Natural killer cell (primary cell): ENCODE measurements at regions not wholly inside any gene's neighbourhood (a gene's known extent, or its start where the extent isn't known, plus 50 kb on each side); places are given as distances from the start of the nearest gene placed in this dataset.

ENCODE experiments used
- ATAC-seq, 3 donors: fragments of 150-1000 bp in 2 of 3; fragments of 200-7000 bp in 1 of 3; cut with Tn5 transposase; 1 replicate in 1 of 3; 2 replicates in 2 of 3; pipeline ENCODE4 v1.10.0; 2021; ENCODE audit warnings: mild to moderate bottlenecking in 2 of 3, moderate library complexity in 2 of 3
- DNase-seq, 2 donors: peaks; one replicate each; pipeline versions ENCODE4 v3.0.0 to v3.0.0-alpha.2; 2013 to 2021; ENCODE audit warnings: mixed read lengths in 1 of 2
- H3K27ac ChIP-seq: one replicate; pipeline ENCODE4 v1.5.1; 2013; ENCODE audit warnings: mild to moderate bottlenecking, low read length
- H3K27me3 ChIP-seq: one replicate; pipeline ENCODE4 v1.6.1; 2013; ENCODE audit warnings: low read length; ENCODE audit not compliant: control insufficient read depth, insufficient read depth
- H3K36me3 ChIP-seq: one replicate; pipeline ENCODE4 v1.6.1; 2013; ENCODE audit warnings: low read length; ENCODE audit not compliant: control insufficient read depth, insufficient read depth
- H3K4me1 ChIP-seq: one replicate; pipeline ENCODE4 v1.6.1; 2013; ENCODE audit warnings: low read length; ENCODE audit not compliant: control insufficient read depth, insufficient read depth
- H3K4me3 ChIP-seq: one replicate; pipeline ENCODE4 v1.5.1; 2013; ENCODE audit warnings: low read length
- H3K9me3 ChIP-seq: one replicate; pipeline ENCODE4 v1.6.1; 2013; ENCODE audit warnings: low read length; ENCODE audit not compliant: control insufficient read depth, insufficient read depth
- H3K27ac Mint-ChIP-seq, 2 donors: one replicate each; pipeline ENCODE4 v1.8.0; 2022; ENCODE audit warnings: mild to moderate bottlenecking in 2 of 2, mixed read lengths in 2 of 2, moderate library complexity in 1 of 2
- H3K27me3 Mint-ChIP-seq, 2 donors: one replicate each; pipeline ENCODE4 v1.8.0; 2022; ENCODE audit warnings: low read depth in 2 of 2, mixed read lengths in 2 of 2
- H3K36me3 Mint-ChIP-seq: one replicate; pipeline ENCODE4 v1.8.0; 2022; ENCODE audit warnings: mixed read lengths
- H3K4me1 Mint-ChIP-seq, 2 donors: one replicate each; pipeline ENCODE4 v1.8.0; 2022; ENCODE audit warnings: mixed read lengths in 2 of 2
- H3K4me3 Mint-ChIP-seq: one replicate; pipeline ENCODE4 v1.8.0; 2022; ENCODE audit warnings: mild to moderate bottlenecking, moderate library complexity, mixed read lengths
- H3K9me3 Mint-ChIP-seq, 2 donors: one replicate each; pipeline ENCODE4 v1.8.0; 2022; ENCODE audit warnings: mixed read lengths in 2 of 2
- WGBS: methylation state at CpG from one replicate; pipeline ENCODE4 v1.1.7; 2013; ENCODE audit warnings: missing lambda C conversion rate; ENCODE audit not compliant: insufficient coverage; 5-methylcytosine and 5-hydroxymethylcytosine counted together
- intact Hi-C: fragments of 100-400 bp; cut with micrococcal nuclease; formaldehyde crosslinking; loops from one replicate; pipeline ENCODE4 v1.14.2; 2022
- TF ChIP-seq, protein P1 (sequence below): fragments of 200-600 bp; IDR thresholded peaks from one replicate; pipeline ENCODE4 v1.8.0; 2022; ENCODE audit warnings: antibody characterized with exemption

DNA sequence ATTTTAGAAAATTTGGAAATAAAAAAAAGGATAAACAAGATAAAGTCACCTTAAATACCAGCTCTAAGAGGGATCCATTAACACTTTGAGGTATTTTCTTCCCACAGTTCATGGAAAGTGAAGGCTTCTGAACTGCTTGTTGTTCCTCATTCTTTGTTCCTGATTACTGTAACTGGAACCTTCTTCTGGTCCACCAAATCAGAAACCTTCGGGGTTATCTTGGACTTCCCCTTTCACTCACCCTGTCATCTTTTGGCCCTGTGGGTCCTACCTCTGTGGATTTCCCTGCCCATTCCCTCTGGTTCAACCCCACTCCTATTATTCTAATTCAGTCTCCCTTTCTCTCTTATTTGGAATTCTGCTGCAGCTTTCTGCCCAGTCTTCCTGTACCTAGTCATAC lies 116.5 kb upstream of the PRPS1L1 start:
- H3K4me3 ChIP-seq = no peak overlapping the region
- no peaks in the 10 kb centered on the region for H3K9me3 ChIP-seq
- no peak overlapping the region for H3K27ac Mint-ChIP-seq
- no peak for DNase-seq
- H3K27me3 ChIP-seq = no peaks in the 10 kb centered on the region
- no peaks in the 10 kb centered on the region for H3K9me3 Mint-ChIP-seq
- 3% methylated on average over 1 of the region's 1 CpG for WGBS
- intact Hi-C loops = no loop called here
- ATAC-seq = peak in 1 of 3 donors; percentile 62
- no peaks in the 10 kb centered on the region for H3K36me3 ChIP-seq
- H3K36me3 Mint-ChIP-seq = no peaks in the 10 kb centered on the region
- no peak overlapping the region for H3K27ac ChIP-seq
- TF ChIP-seq, protein P1, sequence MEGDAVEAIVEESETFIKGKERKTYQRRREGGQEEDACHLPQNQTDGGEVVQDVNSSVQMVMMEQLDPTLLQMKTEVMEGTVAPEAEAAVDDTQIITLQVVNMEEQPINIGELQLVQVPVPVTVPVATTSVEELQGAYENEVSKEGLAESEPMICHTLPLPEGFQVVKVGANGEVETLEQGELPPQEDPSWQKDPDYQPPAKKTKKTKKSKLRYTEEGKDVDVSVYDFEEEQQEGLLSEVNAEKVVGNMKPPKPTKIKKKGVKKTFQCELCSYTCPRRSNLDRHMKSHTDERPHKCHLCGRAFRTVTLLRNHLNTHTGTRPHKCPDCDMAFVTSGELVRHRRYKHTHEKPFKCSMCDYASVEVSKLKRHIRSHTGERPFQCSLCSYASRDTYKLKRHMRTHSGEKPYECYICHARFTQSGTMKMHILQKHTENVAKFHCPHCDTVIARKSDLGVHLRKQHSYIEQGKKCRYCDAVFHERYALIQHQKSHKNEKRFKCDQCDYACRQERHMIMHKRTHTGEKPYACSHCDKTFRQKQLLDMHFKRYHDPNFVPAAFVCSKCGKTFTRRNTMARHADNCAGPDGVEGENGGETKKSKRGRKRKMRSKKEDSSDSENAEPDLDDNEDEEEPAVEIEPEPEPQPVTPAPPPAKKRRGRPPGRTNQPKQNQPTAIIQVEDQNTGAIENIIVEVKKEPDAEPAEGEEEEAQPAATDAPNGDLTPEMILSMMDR = no peak
- H3K4me1 ChIP-seq = no peaks in the 10 kb centered on the region
- H3K4me3 Mint-ChIP-seq = no peak overlapping the region
- peaks cover 7 to 13% of the 10 kb centered on the region in 2 donors for H3K27me3 Mint-ChIP-seq
- H3K4me1 Mint-ChIP-seq = no peaks in the 10 kb centered on the region

DNA sequence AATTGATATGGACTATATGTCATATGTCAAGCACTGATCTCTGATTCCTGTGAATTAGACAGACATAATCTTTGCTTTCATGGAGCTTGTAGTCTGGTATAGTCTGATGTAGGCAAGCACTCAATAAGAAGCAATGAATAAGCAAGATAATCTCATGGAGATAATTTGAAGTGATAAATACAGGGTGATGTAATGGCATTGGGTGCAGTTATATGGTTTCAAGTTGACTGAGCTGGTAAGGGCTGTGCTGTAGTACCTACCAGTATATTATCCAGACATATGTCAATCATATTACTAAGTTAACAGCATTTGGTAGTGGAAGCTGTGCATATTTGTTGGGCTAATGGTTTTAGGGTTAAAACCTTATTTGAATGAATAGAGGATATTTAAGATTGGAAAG lies 117.5 kb upstream of the PRPS1L1 start:
- Histone ChIP-seq H3K27me3 (no peaks in the 10 kb centered on the region), H3K4me3 (no peak overlapping the region), H3K27ac (no peak overlapping the region), H3K9me3 (no peaks in the 10 kb centered on the region), H3K36me3 (no peaks in the 10 kb centered on the region), H3K4me1 (no peaks in the 10 kb centered on the region)
- ATAC-seq = peak in 1 of 3 donors; percentile 50
- H3K27me3 Mint-ChIP-seq = peaks cover 7 to 13% of the 10 kb centered on the region in 2 donors
- intact Hi-C loops = no loop called here
- no peaks in the 10 kb centered on the region for H3K4me1 Mint-ChIP-seq
- H3K27ac Mint-ChIP-seq = no peak overlapping the region
- no peaks in the 10 kb centered on the region for H3K36me3 Mint-ChIP-seq
- H3K4me3 Mint-ChIP-seq = no peak overlapping the region
- H3K9me3 Mint-ChIP-seq = no peaks in the 10 kb centered on the region
- no peak for DNase-seq
- TF ChIP-seq, protein P1 = no peak

DNA sequence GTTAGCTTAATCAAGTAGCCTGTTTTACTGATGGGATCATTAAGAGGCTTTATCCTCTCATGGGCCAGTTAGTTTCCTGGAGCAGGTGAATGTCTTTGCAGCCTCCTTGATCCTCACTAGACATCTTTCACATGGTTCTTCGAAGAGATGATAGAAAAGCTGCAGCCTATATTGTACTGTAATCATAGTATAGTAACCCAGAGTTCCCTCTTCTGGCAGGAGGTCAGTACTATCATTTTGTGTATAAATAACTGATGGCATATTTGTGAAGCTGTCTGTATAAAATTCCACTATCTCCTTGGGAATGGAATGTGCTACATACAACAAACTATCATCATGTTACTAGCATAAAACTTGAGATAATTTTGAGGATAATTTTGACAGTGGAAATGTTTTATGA lies 123.8 kb upstream of the PRPS1L1 start:
- Histone ChIP-seq H3K27me3 (no peaks in the 10 kb centered on the region), H3K36me3 (no peaks in the 10 kb centered on the region), H3K27ac (no peak overlapping the region), H3K9me3 (no peaks in the 10 kb centered on the region), H3K4me3 (no peak overlapping the region), H3K4me1 (no peaks in the 10 kb centered on the region)
- H3K4me1 Mint-ChIP-seq = no peaks in the 10 kb centered on the region
- no peak overlapping the region for H3K4me3 Mint-ChIP-seq
- ATAC-seq (no peak), DNase-seq (no peak)
- H3K36me3 Mint-ChIP-seq = no peaks in the 10 kb centered on the region
- peaks cover 0 to 4% of the 10 kb centered on the region in 2 donors for H3K27me3 Mint-ChIP-seq
- intact Hi-C loops = no loop called here
- no peak overlapping the region for H3K27ac Mint-ChIP-seq
- H3K9me3 Mint-ChIP-seq = no peaks in the 10 kb centered on the region
- WGBS = no CpG with 5 or more reads among the region's 1 CpG
- TF ChIP-seq, protein P1 = no peak

DNA sequence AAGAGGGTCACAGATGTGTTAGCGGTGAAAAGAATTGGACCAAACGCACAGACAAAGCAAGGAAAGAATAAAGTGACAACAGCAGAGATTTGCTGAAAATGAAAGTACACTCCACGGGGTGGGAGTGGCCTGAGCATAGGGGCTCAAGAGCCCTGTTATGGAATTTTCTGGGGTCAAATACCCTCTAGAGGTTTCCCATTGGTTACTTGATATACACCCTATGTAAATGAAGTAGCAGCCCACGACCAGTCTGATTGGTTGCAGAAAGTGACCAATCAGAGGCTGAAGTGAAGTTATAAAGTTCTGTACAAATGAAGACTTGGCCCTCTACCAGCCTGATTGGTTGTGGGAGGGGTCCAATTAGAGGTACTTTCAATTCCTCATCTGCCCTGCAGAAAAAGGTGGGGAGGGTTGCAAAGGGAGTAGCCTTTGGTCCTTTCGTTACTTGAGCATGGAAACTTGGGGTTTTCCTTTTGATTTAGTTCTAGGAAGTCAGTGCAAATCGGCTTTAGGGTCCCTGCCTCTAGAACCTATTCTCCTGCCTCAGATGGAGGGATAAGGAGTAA lies 125.6 kb upstream of the PRPS1L1 start:
- H3K4me3 ChIP-seq = no peak overlapping the region
- ATAC-seq = no peak

More for the DNA sequence above, 125.6 kb upstream of the PRPS1L1 start:
- Mint-ChIP-seq H3K27me3 (peaks cover 0 to 4% of the 10 kb centered on the region in 2 donors), H3K4me1 (no peaks in the 10 kb centered on the region), H3K36me3 (no peaks in the 10 kb centered on the region), H3K27ac (no peak overlapping the region), H3K4me3 (no peak overlapping the region), H3K9me3 (no peaks in the 10 kb centered on the region)
- TF ChIP-seq, protein P1 = no peak
- Histone ChIP-seq H3K9me3 (no peaks in the 10 kb centered on the region), H3K36me3 (no peaks in the 10 kb centered on the region), H3K27ac (no peak overlapping the region), H3K27me3 (no peaks in the 10 kb centered on the region), H3K4me1 (no peaks in the 10 kb centered on the region)
- no peak for DNase-seq
- WGBS = 88% methylated on average over 5 of the region's 6 CpGs
- intact Hi-C loops = no loop called here
